ENCODE measurements at regions not wholly inside any gene's neighbourhood (a gene's known extent, or its start where the extent isn't known, plus 50 kb on each side); places are given as distances from the start of the nearest gene placed in this dataset.

- H3K4me1 ChIP-seq (ENCODE audit: control insufficient read depth, insufficient read depth, low read length): no peaks in the 10 kb centered on the region
- H3K4me3 ChIP-seq (ENCODE audit: low read length): no peak overlapping the region
- no peaks in the 10 kb centered on the region for H3K27me3 ChIP-seq (ENCODE audit: control insufficient read depth, insufficient read depth, low read length)
- H3K27ac ChIP-seq (ENCODE audit: low read length): no peak overlapping the region
- DNase-seq: peak; percentile 11
- H3K36me3 ChIP-seq (ENCODE audit: control insufficient read depth, insufficient read depth, low read length): no peaks in the 10 kb centered on the region
- no peaks in the 10 kb centered on the region for H3K9me3 ChIP-seq (replicated peaks; ENCODE audit: control insufficient read depth, low read depth, low read length)
These were observed 477.1 kb downstream of the SLC16A7 start for GRCh38 chr12:60072911-60073310.

DNA sequence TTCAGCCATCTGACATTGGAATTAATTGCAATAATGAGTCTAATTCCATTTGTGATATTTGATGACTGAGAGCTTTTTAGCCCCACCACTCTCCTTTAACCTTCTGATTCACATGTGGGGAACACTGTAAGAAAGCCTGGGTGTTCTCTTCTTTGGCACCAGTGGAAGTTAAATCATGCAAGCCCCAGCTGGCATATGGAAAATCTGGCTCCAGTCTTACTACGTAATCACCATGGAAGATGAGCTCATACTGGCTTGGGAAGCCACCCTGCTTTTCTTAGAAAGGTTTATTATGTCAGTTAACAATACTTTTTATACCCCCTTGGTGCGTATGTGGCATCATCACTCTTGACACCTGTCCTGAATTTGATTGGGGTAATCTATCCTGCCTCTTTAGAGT, 479.3 kb downstream of the SLC16A7 start:
- Histone ChIP-seq H3K4me1 (ENCODE audit: control insufficient read depth, insufficient read depth, low read length) (no peaks in the 10 kb centered on the region), H3K27ac (ENCODE audit: low read length) (no peak overlapping the region), H3K4me3 (ENCODE audit: low read length) (no peak overlapping the region), H3K27me3 (ENCODE audit: control insufficient read depth, insufficient read depth, low read length) (no peaks in the 10 kb centered on the region), H3K9me3 (replicated peaks; ENCODE audit: control insufficient read depth, low read depth, low read length) (no peaks in the 10 kb centered on the region), H3K36me3 (ENCODE audit: control insufficient read depth, insufficient read depth, low read length) (no peaks in the 10 kb centered on the region)
- WGBS (ENCODE audit: insufficient coverage): no CpG with 5 or more reads among the region's 2 CpGs
- DNase-seq: peak; percentile 36

GRCh38 chr12:60078026-60078425, 482.2 kb downstream of the SLC16A7 start:
- Histone ChIP-seq H3K36me3 (ENCODE audit: control insufficient read depth, insufficient read depth, low read length) (no peaks in the 10 kb centered on the region), H3K9me3 (replicated peaks; ENCODE audit: control insufficient read depth, low read depth, low read length) (no peaks in the 10 kb centered on the region), H3K4me3 (ENCODE audit: low read length) (no peak overlapping the region), H3K27ac (ENCODE audit: low read length) (no peak overlapping the region), H3K27me3 (ENCODE audit: control insufficient read depth, insufficient read depth, low read length) (no peaks in the 10 kb centered on the region), H3K4me1 (ENCODE audit: control insufficient read depth, insufficient read depth, low read length) (no peaks in the 10 kb centered on the region)
- no peak for DNase-seq
- WGBS (ENCODE audit: insufficient coverage): no CpG with 5 or more reads among the region's 3 CpGs

- H3K4me3 ChIP-seq (ENCODE audit: low read length): no peak overlapping the region
- no peak for DNase-seq
- H3K9me3 ChIP-seq (replicated peaks; ENCODE audit: control insufficient read depth, low read depth, low read length): no peaks in the 10 kb centered on the region
- no peaks in the 10 kb centered on the region for H3K27me3 ChIP-seq (ENCODE audit: control insufficient read depth, insufficient read depth, low read length)
- H3K27ac ChIP-seq (ENCODE audit: low read length): no peak overlapping the region
- no peaks in the 10 kb centered on the region for H3K36me3 ChIP-seq (ENCODE audit: control insufficient read depth, insufficient read depth, low read length)
- no peaks in the 10 kb centered on the region for H3K4me1 ChIP-seq (ENCODE audit: control insufficient read depth, insufficient read depth, low read length)
These were observed 497.6 kb downstream of the SLC16A7 start for GRCh38 chr12:60093428-60093827.

DNA sequence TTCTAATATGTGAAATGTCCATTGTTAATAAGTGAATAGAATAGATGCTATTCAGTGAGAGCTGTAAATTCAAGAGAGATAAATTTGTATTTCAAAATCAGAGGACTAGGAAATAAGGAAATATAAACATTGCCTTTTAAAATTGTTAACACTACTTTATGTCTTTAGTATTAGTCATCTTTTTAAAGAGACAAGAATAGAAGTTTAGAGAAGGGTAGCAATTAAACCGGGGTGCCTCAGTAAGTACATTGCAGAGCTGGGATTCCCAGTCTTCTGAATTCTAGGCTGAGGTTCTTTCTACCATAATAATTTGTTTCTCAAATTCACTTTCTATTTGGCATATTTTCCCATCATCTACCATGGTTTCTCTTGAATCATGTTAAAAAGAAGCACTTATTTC, 498.6 kb downstream of the SLC16A7 start:
- Histone ChIP-seq H3K4me3 (ENCODE audit: low read length) (no peak overlapping the region), H3K27me3 (ENCODE audit: control insufficient read depth, insufficient read depth, low read length) (no peaks in the 10 kb centered on the region), H3K27ac (ENCODE audit: low read length) (no peak overlapping the region), H3K9me3 (replicated peaks; ENCODE audit: control insufficient read depth, low read depth, low read length) (no peaks in the 10 kb centered on the region), H3K4me1 (ENCODE audit: control insufficient read depth, insufficient read depth, low read length) (no peaks in the 10 kb centered on the region), H3K36me3 (ENCODE audit: control insufficient read depth, insufficient read depth, low read length) (no peaks in the 10 kb centered on the region)
- no CpG with 5 or more reads among the region's 1 CpG for WGBS (ENCODE audit: insufficient coverage)
- DNase-seq: no peak

GRCh38 chr12:60096727-60097126, 500.9 kb downstream of the SLC16A7 start:
- H3K27me3 ChIP-seq (ENCODE audit: control insufficient read depth, insufficient read depth, low read length): no peaks in the 10 kb centered on the region
- H3K9me3 ChIP-seq (replicated peaks; ENCODE audit: control insufficient read depth, low read depth, low read length): no peaks in the 10 kb centered on the region
- no peak overlapping the region for H3K4me3 ChIP-seq (ENCODE audit: low read length)
- no peaks in the 10 kb centered on the region for H3K4me1 ChIP-seq (ENCODE audit: control insufficient read depth, insufficient read depth, low read length)
- 89% methylated on average over 2 of the region's 4 CpGs for WGBS (ENCODE audit: insufficient coverage)
- DNase-seq: no peak
- no peak overlapping the region for H3K27ac ChIP-seq (ENCODE audit: low read length)
- no peaks in the 10 kb centered on the region for H3K36me3 ChIP-seq (ENCODE audit: control insufficient read depth, insufficient read depth, low read length)

- Histone ChIP-seq H3K36me3 (ENCODE audit: control insufficient read depth, insufficient read depth, low read length) (no peaks in the 10 kb centered on the region), H3K9me3 (replicated peaks; ENCODE audit: control insufficient read depth, low read depth, low read length) (no peaks in the 10 kb centered on the region), H3K4me3 (ENCODE audit: low read length) (no peak overlapping the region), H3K27ac (ENCODE audit: low read length) (no peak overlapping the region), H3K27me3 (ENCODE audit: control insufficient read depth, insufficient read depth, low read length) (no peaks in the 10 kb centered on the region), H3K4me1 (ENCODE audit: control insufficient read depth, insufficient read depth, low read length) (no peaks in the 10 kb centered on the region)
- DNase-seq: no peak
- no CpG with 5 or more reads among the region's 1 CpG for WGBS (ENCODE audit: insufficient coverage)
These were observed 504.3 kb downstream of the SLC16A7 start for GRCh38 chr12:60100160-60100559.

GRCh38 chr12:60100852-60101251, 505.0 kb downstream of the SLC16A7 start:
- H3K4me3 ChIP-seq (ENCODE audit: low read length): no peak overlapping the region
- H3K36me3 ChIP-seq (ENCODE audit: control insufficient read depth, insufficient read depth, low read length): no peaks in the 10 kb centered on the region
- no peaks in the 10 kb centered on the region for H3K9me3 ChIP-seq (replicated peaks; ENCODE audit: control insufficient read depth, low read depth, low read length)
- H3K27me3 ChIP-seq (ENCODE audit: control insufficient read depth, insufficient read depth, low read length): no peaks in the 10 kb centered on the region
- no peak overlapping the region for H3K27ac ChIP-seq (ENCODE audit: low read length)
- WGBS (ENCODE audit: insufficient coverage): no CpG with 5 or more reads among the region's 1 CpG
- no peak for DNase-seq
- no peaks in the 10 kb centered on the region for H3K4me1 ChIP-seq (ENCODE audit: control insufficient read depth, insufficient read depth, low read length)

DNA sequence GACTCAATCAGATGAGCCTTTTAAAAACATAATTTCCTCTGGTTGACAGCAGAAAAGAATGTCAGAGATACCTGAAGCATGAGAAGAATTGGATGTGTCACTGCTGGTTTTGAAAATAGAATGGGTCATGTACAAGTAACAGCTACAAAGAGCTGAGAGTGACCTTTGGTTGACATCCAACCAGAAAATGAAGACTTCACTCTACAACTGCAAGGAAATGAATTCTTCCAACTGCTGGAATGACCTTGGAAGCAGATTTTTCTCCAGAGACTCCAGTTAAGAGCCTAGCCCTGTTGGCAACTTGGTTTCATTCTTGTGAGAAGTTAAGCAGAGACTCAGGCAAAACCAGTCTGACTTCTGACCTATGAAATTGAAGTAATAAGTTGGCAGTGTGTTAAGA, 505.9 kb downstream of the SLC16A7 start:
- DNase-seq: peak; percentile 22
- no peak overlapping the region for H3K4me3 ChIP-seq (ENCODE audit: low read length)
- H3K27me3 ChIP-seq (ENCODE audit: control insufficient read depth, insufficient read depth, low read length): no peaks in the 10 kb centered on the region
- no peaks in the 10 kb centered on the region for H3K4me1 ChIP-seq (ENCODE audit: control insufficient read depth, insufficient read depth, low read length)
- no peaks in the 10 kb centered on the region for H3K9me3 ChIP-seq (replicated peaks; ENCODE audit: control insufficient read depth, low read depth, low read length)
- no peaks in the 10 kb centered on the region for H3K36me3 ChIP-seq (ENCODE audit: control insufficient read depth, insufficient read depth, low read length)
- no peak overlapping the region for H3K27ac ChIP-seq (ENCODE audit: low read length)

- Histone ChIP-seq H3K27ac (ENCODE audit: low read length) (no peak overlapping the region), H3K27me3 (ENCODE audit: control insufficient read depth, insufficient read depth, low read length) (no peaks in the 10 kb centered on the region), H3K4me3 (ENCODE audit: low read length) (no peak overlapping the region), H3K9me3 (replicated peaks; ENCODE audit: control insufficient read depth, low read depth, low read length) (no peaks in the 10 kb centered on the region), H3K36me3 (ENCODE audit: control insufficient read depth, insufficient read depth, low read length) (no peaks in the 10 kb centered on the region), H3K4me1 (ENCODE audit: control insufficient read depth, insufficient read depth, low read length) (no peaks in the 10 kb centered on the region)
- no peak for DNase-seq
- no CpG with 5 or more reads among the region's 1 CpG for WGBS (ENCODE audit: insufficient coverage)
These were observed 510.4 kb downstream of the SLC16A7 start for GRCh38 chr12:60106214-60106613.

DNA sequence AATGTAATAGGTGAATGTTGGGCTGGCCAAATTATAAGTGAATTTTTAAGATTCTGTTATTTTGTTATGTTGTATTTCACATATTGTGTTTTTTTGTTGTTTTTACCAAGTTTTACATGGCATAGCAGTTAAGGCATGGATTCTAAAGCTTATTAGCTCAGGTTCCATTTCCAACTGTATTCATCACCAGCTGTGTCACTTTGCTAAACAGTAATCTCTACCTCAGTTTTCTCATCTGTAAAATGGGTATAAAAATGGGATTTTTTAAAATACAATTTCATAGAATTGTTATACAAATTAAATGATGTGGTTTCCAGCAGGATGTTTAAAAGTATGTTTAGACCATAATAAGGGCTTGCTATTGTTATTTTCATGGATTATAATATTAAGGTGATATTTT, 512.2 kb downstream of the SLC16A7 start:
- no peak for DNase-seq
- Histone ChIP-seq H3K27ac (ENCODE audit: low read length) (no peak overlapping the region), H3K4me3 (ENCODE audit: low read length) (no peak overlapping the region), H3K4me1 (ENCODE audit: control insufficient read depth, insufficient read depth, low read length) (no peaks in the 10 kb centered on the region), H3K9me3 (replicated peaks; ENCODE audit: control insufficient read depth, low read depth, low read length) (no peaks in the 10 kb centered on the region), H3K36me3 (ENCODE audit: control insufficient read depth, insufficient read depth, low read length) (no peaks in the 10 kb centered on the region), H3K27me3 (ENCODE audit: control insufficient read depth, insufficient read depth, low read length) (no peaks in the 10 kb centered on the region)

Data from muscle of leg (tissue), 3 donors.